C4-2B (cell line): ENCODE measurements at regions not wholly inside any gene's neighbourhood (a gene's known extent, or its start where the extent isn't known, plus 50 kb on each side); places are given as distances from the start of the nearest gene placed in this dataset.

Experiments
- H3K27ac ChIP-seq: fragments of 450-650 bp; 2 replicates; pipeline ENCODE4 v1.5.1; 2017
- ZFX ChIP-seq: fragments of 450-650 bp; IDR thresholded peaks from 2 replicates; pipeline ENCODE4 v1.6.1; 2017
- TF ChIP-seq, protein P1 (sequence below): fragments of 450-650 bp; conservative IDR thresholded peaks from 2 replicates; pipeline ENCODE4 v1.5.1; 2017; ENCODE audit warnings: mild to moderate bottlenecking

DNA sequence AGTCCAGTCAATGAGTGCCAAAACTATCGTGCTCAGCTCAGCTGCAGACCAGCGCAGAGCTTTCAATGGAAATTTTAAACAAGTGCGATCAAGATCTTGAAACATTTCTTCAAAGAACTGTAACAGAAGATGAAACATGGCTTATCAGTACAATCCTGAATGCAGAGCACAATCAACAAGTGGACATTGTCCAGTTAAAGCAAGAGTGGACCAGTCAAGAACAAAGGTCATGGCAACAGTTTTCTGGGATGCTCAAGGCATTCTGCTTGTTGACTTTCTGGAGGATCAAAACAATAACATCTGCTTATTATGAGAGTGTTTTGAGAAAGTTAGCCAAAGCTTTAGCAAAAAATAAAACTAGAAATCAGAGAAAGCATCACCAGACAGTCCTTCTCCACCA lies 374.2 kb downstream of the SETD4 start:
- H3K27ac ChIP-seq = no peak overlapping the region
- TF ChIP-seq, protein P1, sequence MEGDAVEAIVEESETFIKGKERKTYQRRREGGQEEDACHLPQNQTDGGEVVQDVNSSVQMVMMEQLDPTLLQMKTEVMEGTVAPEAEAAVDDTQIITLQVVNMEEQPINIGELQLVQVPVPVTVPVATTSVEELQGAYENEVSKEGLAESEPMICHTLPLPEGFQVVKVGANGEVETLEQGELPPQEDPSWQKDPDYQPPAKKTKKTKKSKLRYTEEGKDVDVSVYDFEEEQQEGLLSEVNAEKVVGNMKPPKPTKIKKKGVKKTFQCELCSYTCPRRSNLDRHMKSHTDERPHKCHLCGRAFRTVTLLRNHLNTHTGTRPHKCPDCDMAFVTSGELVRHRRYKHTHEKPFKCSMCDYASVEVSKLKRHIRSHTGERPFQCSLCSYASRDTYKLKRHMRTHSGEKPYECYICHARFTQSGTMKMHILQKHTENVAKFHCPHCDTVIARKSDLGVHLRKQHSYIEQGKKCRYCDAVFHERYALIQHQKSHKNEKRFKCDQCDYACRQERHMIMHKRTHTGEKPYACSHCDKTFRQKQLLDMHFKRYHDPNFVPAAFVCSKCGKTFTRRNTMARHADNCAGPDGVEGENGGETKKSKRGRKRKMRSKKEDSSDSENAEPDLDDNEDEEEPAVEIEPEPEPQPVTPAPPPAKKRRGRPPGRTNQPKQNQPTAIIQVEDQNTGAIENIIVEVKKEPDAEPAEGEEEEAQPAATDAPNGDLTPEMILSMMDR = no peak
- TF ChIP-seq ZFX = no peak

DNA sequence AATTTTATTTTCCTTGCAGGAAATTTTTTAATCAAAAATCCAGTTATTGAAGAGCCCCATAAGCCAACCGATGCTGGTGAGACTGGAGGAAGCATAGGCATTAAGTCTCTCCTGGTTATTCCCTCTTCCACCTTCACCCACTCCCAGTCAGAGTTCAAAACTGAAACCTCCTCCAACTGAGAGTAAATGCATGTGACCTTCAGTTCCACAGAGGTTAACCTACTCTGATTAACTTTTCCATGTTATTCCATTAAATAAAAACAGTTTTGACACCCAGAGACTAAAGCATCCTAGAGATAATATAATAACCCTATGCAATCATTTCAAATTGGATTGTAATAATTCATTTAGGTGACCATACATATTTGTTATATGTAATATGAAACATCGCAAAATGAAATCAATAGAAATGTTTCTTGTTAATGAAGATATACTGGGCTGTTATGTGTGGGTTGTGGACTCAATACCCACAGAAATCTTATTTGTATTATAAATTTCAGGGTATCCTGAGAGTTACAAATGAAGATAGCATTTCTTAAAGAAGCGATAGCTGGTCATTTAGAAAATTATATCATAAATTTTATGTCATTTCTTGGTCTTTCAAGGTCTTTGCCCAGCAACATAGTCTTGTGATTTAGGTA lies 376.5 kb downstream of the SETD4 start:
- TF ChIP-seq ZFX = no peak
- TF ChIP-seq, protein P1 = no peak

DNA sequence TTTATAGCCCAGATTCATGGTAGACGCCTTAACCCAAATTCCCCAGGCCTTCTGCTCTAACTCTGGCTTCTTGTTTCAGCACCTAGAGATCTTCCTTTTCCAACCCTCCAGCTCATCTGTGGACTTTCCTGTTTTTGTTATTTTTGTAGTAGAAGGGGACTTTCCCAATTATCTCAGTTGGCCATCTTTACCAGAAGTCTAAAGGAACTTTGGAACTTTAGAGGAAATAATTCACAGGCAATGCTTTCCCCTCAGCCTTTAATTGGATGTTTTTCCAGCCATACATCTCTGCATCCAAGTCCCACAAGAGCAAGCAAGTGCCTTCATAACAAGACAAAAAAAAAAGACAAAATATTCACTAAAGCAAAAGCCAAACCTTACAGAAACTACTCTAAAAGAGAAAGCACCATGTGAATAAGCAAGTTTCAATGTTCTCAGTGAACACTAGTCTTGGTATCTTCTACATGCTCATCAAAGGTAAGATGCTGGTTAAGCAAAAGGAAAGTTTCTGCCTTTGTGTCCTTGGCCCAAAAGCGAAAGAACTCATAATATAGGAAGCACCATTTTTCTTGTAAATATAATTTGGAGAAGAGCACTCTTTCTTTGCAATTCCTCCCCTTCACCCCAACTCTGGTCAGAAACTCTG lies 377.3 kb downstream of the SETD4 start:
- no peak overlapping the region for H3K27ac ChIP-seq
- TF ChIP-seq, protein P1 = no peak
- no peak for TF ChIP-seq ZFX

More for the DNA sequence above, 376.5 kb downstream of the SETD4 start:
- H3K27ac ChIP-seq = no peak overlapping the region

DNA sequence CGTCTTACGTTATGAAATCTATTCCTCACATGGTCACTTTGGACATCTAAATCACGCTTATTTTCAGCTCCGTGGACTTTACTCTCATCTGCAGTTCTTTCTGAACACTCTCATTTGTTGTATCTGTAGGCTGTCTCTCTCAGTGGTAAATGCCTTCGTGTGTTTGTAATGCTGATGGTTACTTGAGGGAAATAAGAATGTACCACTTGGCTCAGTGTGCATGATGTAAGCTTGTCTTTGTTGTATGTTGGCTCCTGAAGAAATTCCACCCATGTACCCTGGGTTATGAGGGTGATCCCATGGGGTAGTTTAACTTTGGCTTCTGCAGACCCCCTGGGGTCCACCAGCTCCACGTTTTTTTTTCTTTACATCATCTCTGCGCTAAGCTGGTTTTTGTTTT lies 378.4 kb downstream of the SETD4 start:
- TF ChIP-seq ZFX = no peak
- TF ChIP-seq, protein P1 = no peak
- no peak overlapping the region for H3K27ac ChIP-seq

DNA sequence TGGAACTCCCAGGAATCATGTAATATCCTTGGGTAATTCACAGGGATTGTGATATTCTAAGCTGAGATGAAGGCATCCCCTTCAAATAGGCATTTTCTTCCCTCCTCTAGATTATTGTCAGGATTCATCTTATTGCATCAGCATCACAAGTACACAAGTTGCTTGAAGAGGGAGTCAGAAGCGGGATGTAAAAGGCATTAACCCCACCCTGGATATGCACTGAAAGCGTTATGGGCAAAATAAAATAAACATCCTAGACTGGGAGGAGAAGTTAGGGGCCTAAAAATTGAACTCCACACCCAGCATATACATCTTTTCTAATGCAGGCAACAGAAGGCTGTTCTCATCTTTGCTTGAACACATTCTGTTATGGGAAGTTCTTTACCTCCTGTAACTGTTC lies 381.2 kb downstream of the SETD4 start:
- TF ChIP-seq ZFX = no peak
- TF ChIP-seq, protein P1 = no peak
- no peak overlapping the region for H3K27ac ChIP-seq

DNA sequence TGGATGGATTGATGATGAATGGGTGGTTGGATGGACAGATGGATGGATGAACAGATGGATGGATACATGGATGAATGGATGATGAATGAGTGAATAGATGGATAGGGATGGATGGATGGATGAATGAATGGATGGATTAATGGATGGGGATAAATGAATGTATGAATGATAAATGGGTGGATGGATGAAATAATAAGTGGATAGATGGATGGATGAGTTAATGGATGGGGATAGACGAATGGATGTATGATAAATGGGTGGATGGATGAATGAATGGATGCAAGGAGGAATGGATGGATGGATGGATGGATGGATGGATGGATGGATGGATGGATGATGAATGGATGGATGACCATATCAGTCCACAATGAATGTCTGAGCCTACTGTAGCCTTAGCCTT lies 381.9 kb downstream of the SETD4 start:
- H3K27ac ChIP-seq = no peak overlapping the region
- TF ChIP-seq, protein P1 = no peak
- TF ChIP-seq ZFX = no peak

DNA sequence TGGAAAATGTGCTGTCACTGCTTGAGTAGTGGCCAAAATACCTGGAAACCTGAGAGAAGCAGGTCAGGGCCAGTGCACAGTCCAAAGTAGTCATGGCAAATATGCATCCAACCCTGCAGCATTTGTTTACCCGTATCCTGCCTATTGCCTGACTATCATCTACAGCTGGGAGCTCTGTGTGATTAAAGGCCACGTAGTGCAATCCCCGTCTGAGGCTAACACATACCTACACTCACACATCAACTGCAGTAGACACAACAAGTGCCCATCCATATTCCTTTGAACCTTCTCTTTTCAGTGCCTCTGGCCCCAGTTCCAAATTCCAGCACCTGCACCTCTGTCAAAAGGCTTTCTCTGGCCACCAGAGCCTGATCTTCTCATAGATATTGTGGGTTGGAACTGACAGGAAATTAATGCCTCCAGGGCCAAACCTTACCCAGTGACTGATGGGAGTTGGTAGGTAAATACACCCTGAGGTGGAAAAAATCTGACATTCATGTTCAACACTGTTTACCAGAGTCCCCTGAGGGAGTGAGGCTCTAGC lies 383.0 kb downstream of the SETD4 start:
- no peak overlapping the region for H3K27ac ChIP-seq
- TF ChIP-seq, protein P1 = no peak
- no peak for TF ChIP-seq ZFX
